B cell (primary cell): ENCODE measurements at regions not wholly inside any gene's neighbourhood (a gene's known extent, or its start where the extent isn't known, plus 50 kb on each side); places are given as distances from the start of the nearest gene placed in this dataset.

ENCODE experiments used
- ATAC-seq: fragments of 200-7000 bp; cut with Tn5 transposase; one replicate; pipeline ENCODE4 v1.10.0; 2021; ENCODE audit warnings: low read depth, mild to moderate bottlenecking, moderate number of reproducible peaks, moderate library complexity
- CTCF ChIA-PET: fragments of 350-600 bp; sonication (Branson Sonifier 250); formaldehyde crosslinking; loops from one replicate; lab custom pipeline; 2021; ENCODE audit warnings: antibody characterized with exemption, inconsistent platforms; lab: Charles Lee
- POLR2A ChIA-PET: fragments of 350-600 bp; sonication (Branson Sonifier 250); formaldehyde crosslinking; loops from one replicate; lab custom pipeline; 2021; ENCODE audit warnings: antibody characterized with exemption; lab: Charles Lee
- DNase-seq: peaks from one replicate; pipeline ENCODE4 v3.0.0; 2013
- H2AFZ ChIP-seq: 2 replicates; pipeline ENCODE4 v1.6.1; 2012; ENCODE audit warnings: mild to moderate bottlenecking, low read depth, low read length; ENCODE audit not compliant: insufficient read depth, poor library complexity, severe bottlenecking
- H3K27ac ChIP-seq, 2 donors: 1 replicate in 1 of 2; 2 replicates in 1 of 2; pipeline ENCODE4 v1.5.1; 2012 to 2013; ENCODE audit warnings: low read length in 2 of 2, mild to moderate bottlenecking in 2 of 2, moderate library complexity in 1 of 2
- H3K27me3 ChIP-seq, 4 experiments: fragments of 200-600 bp in 1 of 4; sonication (generic) in 1 of 4; replicated peaks in 1 of 4; 1 replicate in 2 of 4; 2 replicates in 2 of 4; pipeline versions ENCODE4 v1.6.1 to v1.7.0; 2013 to 2016; ENCODE audit warnings: low read length in 3 of 4, mild to moderate bottlenecking in 2 of 4, mixed read lengths in 1 of 4, moderate library complexity in 1 of 4; ENCODE audit not compliant: insufficient read depth in 4 of 4, control insufficient read depth in 3 of 4; ENCODE audit errors: control extremely low read depth in 1 of 4
- H3K36me3 ChIP-seq, 2 experiments: replicated peaks in 1 of 2; 1 replicate in 1 of 2; 2 replicates in 1 of 2; pipeline versions ENCODE4 v1.6.1 to v1.7.1; 2013; ENCODE audit warnings: low read length in 1 of 2; ENCODE audit not compliant: insufficient read depth in 2 of 2, control insufficient read depth in 1 of 2; ENCODE audit errors: control extremely low read depth in 1 of 2, extremely low read depth in 1 of 2
- H3K4me1 ChIP-seq, 2 donors: fragments of 200-600 bp in 1 of 2; sonication (generic) in 1 of 2; 1 replicate in 1 of 2; 2 replicates in 1 of 2; pipeline versions ENCODE4 v1.5.1 to v1.6.1; 2013 to 2017; ENCODE audit warnings: low read length in 2 of 2; ENCODE audit not compliant: control insufficient read depth in 2 of 2, insufficient read depth in 2 of 2
- H3K4me2 ChIP-seq: replicated peaks from 2 replicates; pipeline ENCODE3; 2012; ENCODE audit warnings: mild to moderate bottlenecking, low read depth, low read length; ENCODE audit not compliant: poor library complexity, severe bottlenecking
- H3K4me3 ChIP-seq, 5 experiments: fragments of 200-600 bp in 1 of 5; sonication (generic) in 1 of 5; 1 replicate in 3 of 5; 2 replicates in 2 of 5; pipeline versions ENCODE4 v1.5.1 to v1.7.0; 2011 to 2016; ENCODE audit warnings: low read length in 4 of 5, mild to moderate bottlenecking in 4 of 5, low read depth in 2 of 5, control low read depth in 1 of 5, moderate library complexity in 1 of 5; ENCODE audit not compliant: insufficient read depth in 1 of 5; ENCODE audit errors: control extremely low read depth in 1 of 5, extremely low read depth in 1 of 5
- H3K79me2 ChIP-seq: fragments of 200-600 bp; sonication (generic); one replicate; pipeline ENCODE4 v1.6.0; 2016; ENCODE audit warnings: low read length; ENCODE audit not compliant: control insufficient read depth, insufficient read depth
- H3K9ac ChIP-seq: fragments of 200-600 bp; sonication (generic); 2 replicates; pipeline ENCODE4 v1.6.1; 2017; ENCODE audit warnings: mild to moderate bottlenecking, low read length, moderate library complexity
- H3K9me3 ChIP-seq, 3 donors: one replicate each; pipeline versions ENCODE4 v1.6.1 to v1.7.1; 2013; ENCODE audit warnings: low read length in 2 of 3; ENCODE audit not compliant: control insufficient read depth in 2 of 3, insufficient read depth in 1 of 3; ENCODE audit errors: control extremely low read depth in 1 of 3
- H4K20me1 ChIP-seq: 2 replicates; pipeline ENCODE4 v1.6.0; 2012; ENCODE audit warnings: mild to moderate bottlenecking, low read length; ENCODE audit not compliant: insufficient read depth, control insufficient read depth, poor library complexity, severe bottlenecking
- H3K27ac Mint-ChIP-seq: one replicate; pipeline ENCODE4 v1.8.0; 2021; ENCODE audit warnings: mixed read lengths
- H3K27me3 Mint-ChIP-seq: one replicate; pipeline ENCODE4 v1.8.0; 2021; ENCODE audit warnings: mixed read lengths
- H3K4me1 Mint-ChIP-seq: one replicate; pipeline ENCODE4 v1.8.0; 2021; ENCODE audit warnings: mixed read lengths
- H3K4me3 Mint-ChIP-seq: one replicate; pipeline ENCODE4 v1.8.0; 2021; ENCODE audit warnings: mixed read lengths
- H3K9me3 Mint-ChIP-seq: one replicate; pipeline ENCODE4 v1.8.0; 2022; ENCODE audit warnings: mixed read lengths; ENCODE audit not compliant: insufficient read depth
- CTCF ChIP-seq: fragments of 200-600 bp; IDR thresholded peaks from one replicate; pipeline ENCODE4 v1.8.0; 2022; ENCODE audit warnings: antibody characterized with exemption, mild to moderate bottlenecking
- EZH2 ChIP-seq: IDR thresholded peaks from 2 replicates; pipeline ENCODE4 v1.6.1; 2012; ENCODE audit warnings: borderline replicate concordance, low read depth, mild to moderate bottlenecking, moderate library complexity, low read length; ENCODE audit not compliant: insufficient read depth, poor library complexity, severe bottlenecking
- WGBS: methylation state at CpG from one replicate; pipeline ENCODE4 v1.1.5; 2013; ENCODE audit warnings: missing lambda C conversion rate; ENCODE audit not compliant: insufficient coverage; 5-methylcytosine and 5-hydroxymethylcytosine counted together
- intact Hi-C: fragments of 100-400 bp; cut with micrococcal nuclease; formaldehyde crosslinking; loops from one replicate; pipeline ENCODE4 v1.10.0; 2022

GRCh38 chr4:17204908-17205307 is 306.5 kb upstream of the LDB2 start:
- no peak overlapping the region for H3K4me3 Mint-ChIP-seq

GRCh38 chr4:17203797-17204196 is 305.4 kb upstream of the LDB2 start:
- Histone ChIP-seq H3K36me3 (no peaks in the 10 kb centered on the region), H3K9ac (no peak overlapping the region), H3K4me3 (no peak overlapping the region), H3K79me2 (no peaks in the 10 kb centered on the region), H3K4me1 (no peaks in the 10 kb centered on the region), H3K9me3 (peaks cover 0 to 1% (median 0%) of the 10 kb centered on the region in 3 donors), H3K27ac (no peak overlapping the region), H3K27me3 (no peaks in the 10 kb centered on the region), H3K4me2 (no peak overlapping the region), H4K20me1 (no peaks in the 10 kb centered on the region), H2AFZ (no peak overlapping the region)
- Mint-ChIP-seq H3K9me3 (no peaks in the 10 kb centered on the region), H3K27ac (no peak overlapping the region), H3K4me3 (no peak overlapping the region), H3K4me1 (no peaks in the 10 kb centered on the region), H3K27me3 (peaks cover 8% of the 10 kb centered on the region)
- ATAC-seq (no peak), DNase-seq (no peak)
- no peak for TF ChIP-seq EZH2
- TF ChIP-seq CTCF, result no peak
- no CpG with 5 or more reads among the region's 2 CpGs for WGBS
- CTCF ChIA-PET, result no interaction called here
- POLR2A ChIA-PET, result no interaction called here
- intact Hi-C loops, result no loop called here

More at GRCh38 chr4:17204908-17205307, 306.5 kb upstream of the LDB2 start:
- H3K9ac ChIP-seq, result no peak overlapping the region
- ATAC-seq (no peak), DNase-seq (no peak)
- no peak overlapping the region for H3K4me3 ChIP-seq
- Mint-ChIP-seq H3K27me3 (peaks cover 8% of the 10 kb centered on the region), H3K9me3 (no peaks in the 10 kb centered on the region), H3K27ac (no peak overlapping the region), H3K4me1 (no peaks in the 10 kb centered on the region)
- WGBS, result no CpG with 5 or more reads among the region's 2 CpGs
- ChIA-PET POLR2A (no interaction called here), CTCF (no interaction called here)
- H3K27ac ChIP-seq, result no peak overlapping the region
- H2AFZ ChIP-seq, result no peak overlapping the region
- no peaks in the 10 kb centered on the region for H4K20me1 ChIP-seq
- TF ChIP-seq CTCF (no peak), EZH2 (no peak)
- peaks cover 0 to 3% (median 0%) of the 10 kb centered on the region in 3 donors for H3K9me3 ChIP-seq
- no peaks in the 10 kb centered on the region for H3K27me3 ChIP-seq
- no peak overlapping the region for H3K4me2 ChIP-seq
- no peaks in the 10 kb centered on the region for H3K79me2 ChIP-seq
- intact Hi-C loops, result no loop called here
- H3K36me3 ChIP-seq, result no peaks in the 10 kb centered on the region
- no peaks in the 10 kb centered on the region for H3K4me1 ChIP-seq
